H9 (cell line): ENCODE measurements at regions not wholly inside any gene's neighbourhood (a gene's known extent, or its start where the extent isn't known, plus 50 kb on each side); places are given as distances from the start of the nearest gene placed in this dataset.

Experiments
- DNase-seq: peaks from one replicate; pipeline ENCODE4 v3.0.0-alpha.2; 2017
- H2AFZ ChIP-seq: one replicate; pipeline ENCODE4 v1.6.1; 2013; ENCODE audit warnings: mild to moderate bottlenecking, low read length, control low read depth, moderate library complexity
- H2AK5ac ChIP-seq: 2 replicates; pipeline ENCODE4 v1.6.1; 2013; ENCODE audit warnings: low read length, control low read depth, mixed read lengths; ENCODE audit not compliant: insufficient read length
- H2BK120ac ChIP-seq: one replicate; pipeline ENCODE4 v1.6.1; 2013; ENCODE audit warnings: low read depth, mild to moderate bottlenecking, low read length, control low read depth, inconsistent platforms; ENCODE audit not compliant: poor library complexity, severe bottlenecking
- H2BK12ac ChIP-seq: 2 replicates; pipeline ENCODE4 v1.6.1; 2013; ENCODE audit warnings: low read length, control low read depth, mixed read lengths, low read depth; ENCODE audit not compliant: insufficient read length
- H2BK15ac ChIP-seq: 2 replicates; pipeline ENCODE4 v1.6.1; 2013; ENCODE audit warnings: low read depth, low read length, control low read depth
- H2BK20ac ChIP-seq: one replicate; pipeline ENCODE4 v1.6.1; 2013; ENCODE audit warnings: low read depth, mild to moderate bottlenecking, low read length, control low read depth, inconsistent platforms; ENCODE audit not compliant: poor library complexity, severe bottlenecking
- H2BK5ac ChIP-seq: 2 replicates; pipeline ENCODE4 v1.6.1; 2013; ENCODE audit warnings: low read length, control low read depth, mixed read lengths; ENCODE audit not compliant: insufficient read length
- H3K14ac ChIP-seq: 2 replicates; pipeline ENCODE4 v1.6.1; 2013; ENCODE audit warnings: low read length, control low read depth; ENCODE audit not compliant: insufficient read depth
- H3K18ac ChIP-seq: 2 replicates; pipeline ENCODE4 v1.6.1; 2013; ENCODE audit warnings: low read depth, mild to moderate bottlenecking, mixed read lengths, low read length, control low read depth; ENCODE audit not compliant: insufficient read length
- H3K23ac ChIP-seq: 2 replicates; pipeline ENCODE4 v1.6.1; 2013; ENCODE audit warnings: low read length, control low read depth, mixed read lengths, low read depth; ENCODE audit not compliant: insufficient read length
- H3K23me2 ChIP-seq: 2 replicates; pipeline ENCODE4 v1.6.1; 2013; ENCODE audit warnings: low read depth, mild to moderate bottlenecking, mixed read lengths, low read length, control low read depth; ENCODE audit not compliant: insufficient read length, poor library complexity, severe bottlenecking
- H3K27ac ChIP-seq: 2 replicates; pipeline ENCODE4 v1.5.1; 2013; ENCODE audit warnings: low read length, control low read depth, mixed read lengths, low read depth; ENCODE audit not compliant: insufficient read length
- H3K27me3 ChIP-seq: 2 replicates; pipeline ENCODE4 v1.6.1; 2013; ENCODE audit warnings: low read length, control low read depth, inconsistent platforms; ENCODE audit not compliant: insufficient read depth
- H3K4ac ChIP-seq: 2 replicates; pipeline ENCODE4 v1.6.1; 2013; ENCODE audit warnings: low read depth, mild to moderate bottlenecking, control low read depth, inconsistent platforms, low read length, moderate library complexity
- H3K4me1 ChIP-seq: 2 replicates; pipeline ENCODE4 v1.6.1; 2013; ENCODE audit warnings: low read length, control low read depth, inconsistent platforms; ENCODE audit not compliant: insufficient read depth
- H3K4me2 ChIP-seq: 2 replicates; pipeline ENCODE4 v1.6.1; 2013; ENCODE audit warnings: low read length, control low read depth, mixed read lengths; ENCODE audit not compliant: insufficient read length, insufficient read depth
- H3K56ac ChIP-seq: 2 replicates; pipeline ENCODE4 v1.6.1; 2013; ENCODE audit warnings: low read depth, mild to moderate bottlenecking, mixed read lengths, low read length, control low read depth; ENCODE audit not compliant: insufficient read length
- H3K79me1 ChIP-seq: 2 replicates; pipeline ENCODE4 v1.6.1; 2013; ENCODE audit warnings: low read depth, mild to moderate bottlenecking, moderate library complexity, low read length, control low read depth, inconsistent platforms; ENCODE audit not compliant: insufficient read depth, poor library complexity, severe bottlenecking
- H3K79me2 ChIP-seq: 2 replicates; pipeline ENCODE4 v1.6.1; 2013; ENCODE audit warnings: low read length, control low read depth, inconsistent platforms; ENCODE audit not compliant: insufficient read depth
- H3K9ac ChIP-seq: 2 replicates; pipeline ENCODE4 v1.6.1; 2013; ENCODE audit warnings: low read length, control low read depth, mixed read lengths; ENCODE audit not compliant: insufficient read length; ENCODE audit errors: extremely low read depth
- H3K9me3 ChIP-seq: one replicate; pipeline ENCODE4 v1.6.1; 2013; ENCODE audit warnings: low read depth, low read length, inconsistent platforms; ENCODE audit not compliant: control insufficient read depth
- H3T11ph ChIP-seq: one replicate; pipeline ENCODE4 v1.6.1; 2013; ENCODE audit warnings: mild to moderate bottlenecking, low read length, control low read depth, inconsistent platforms
- H4K20me1 ChIP-seq: one replicate; pipeline ENCODE4 v1.6.1; 2013; ENCODE audit not compliant: control insufficient read depth, insufficient read length, insufficient read depth
- H4K5ac ChIP-seq: 2 replicates; pipeline ENCODE4 v1.6.1; 2013; ENCODE audit warnings: low read depth, mild to moderate bottlenecking, mixed read lengths, low read length, control low read depth; ENCODE audit not compliant: insufficient read length
- H4K8ac ChIP-seq: replicated peaks from 2 replicates; pipeline ENCODE4 v1.6.1; 2013; ENCODE audit warnings: low read length, control low read depth, mixed read lengths, low read depth; ENCODE audit not compliant: insufficient read length
- H4K91ac ChIP-seq: 2 replicates; pipeline ENCODE4 v1.6.1; 2013; ENCODE audit warnings: low read depth, mild to moderate bottlenecking, moderate library complexity, mixed read lengths, low read length, control low read depth; ENCODE audit not compliant: insufficient read length
- H3K27ac Mint-ChIP-seq, 3 experiments: 2 replicates in 2 of 3; 3 replicates in 1 of 3; pipeline ENCODE4 v1.8.0; 2020 to 2021; ENCODE audit warnings: mixed read lengths in 3 of 3, mild to moderate bottlenecking in 1 of 3, moderate library complexity in 1 of 3
- H3K27me3 Mint-ChIP-seq: 2 replicates; pipeline ENCODE4 v1.8.0; 2021; ENCODE audit warnings: low read depth, mild to moderate bottlenecking, moderate library complexity, mixed read lengths
- H3K36me3 Mint-ChIP-seq, 3 experiments: 2 replicates in 2 of 3; 3 replicates in 1 of 3; pipeline ENCODE4 v1.8.0; 2020 to 2021; ENCODE audit warnings: low read depth in 3 of 3, mixed read lengths in 3 of 3; ENCODE audit not compliant: insufficient read depth in 1 of 3
- H3K4me1 Mint-ChIP-seq, 2 experiments: 2 replicates each; pipeline ENCODE4 v1.8.0; 2020; ENCODE audit warnings: mixed read lengths in 2 of 2
- H3K4me3 Mint-ChIP-seq, 2 experiments: 2 replicates in 1 of 2; 3 replicates in 1 of 2; pipeline ENCODE4 v1.8.0; 2020 to 2021; ENCODE audit warnings: mild to moderate bottlenecking in 2 of 2, mixed read lengths in 2 of 2, moderate library complexity in 1 of 2
- H3K9me3 Mint-ChIP-seq, 2 experiments: 2 replicates in 1 of 2; 3 replicates in 1 of 2; pipeline ENCODE4 v1.8.0; 2020; ENCODE audit warnings: mild to moderate bottlenecking in 2 of 2, mixed read lengths in 2 of 2, moderate library complexity in 1 of 2
- CTCF ChIP-seq: fragments of 200-600 bp; sonication (generic); conservative IDR thresholded peaks from 3 replicates; pipeline ENCODE4 v1.8.0; 2021; ENCODE audit warnings: antibody characterized with exemption, mild to moderate bottlenecking
- WGBS: extraction: QIAGEN DNeasy Blood & Tissue Kit; methylation state at CpG from one replicate; pipeline ENCODE4 v1.1.7; 2013; ENCODE audit warnings: missing lambda C conversion rate, low lambda C conversion rate, mixed read lengths; ENCODE audit not compliant: insufficient read length; ENCODE audit errors: extremely low coverage; 5-methylcytosine and 5-hydroxymethylcytosine counted together

GRCh38 chr21:22235866-22236590 lies 1237.8 kb downstream of the NCAM2 start:
- Histone ChIP-seq H4K91ac (no peak overlapping the region), H3K56ac (no peak overlapping the region), H2BK20ac (no peak overlapping the region), H4K5ac (no peak overlapping the region), H3K9me3 (no peaks in the 10 kb centered on the region), H2BK120ac (no peak overlapping the region), H2AK5ac (no peak overlapping the region), H3K18ac (no peak overlapping the region), H3K4me1 (no peaks in the 10 kb centered on the region), H3K27me3 (no peaks in the 10 kb centered on the region), H3K4ac (no peak overlapping the region), H3K27ac (no peak overlapping the region), H3K9ac (no peak overlapping the region), H4K8ac (no peak overlapping the region), H2BK5ac (no peak overlapping the region), H3K14ac (no peak overlapping the region), H3K79me2 (no peaks in the 10 kb centered on the region), H4K20me1 (no peaks in the 10 kb centered on the region), H2BK12ac (no peak overlapping the region), H3T11ph (no peak overlapping the region), H3K4me2 (no peak overlapping the region), H3K79me1 (no peaks in the 10 kb centered on the region), H3K23me2 (no peaks in the 10 kb centered on the region), H2BK15ac (no peak overlapping the region), H3K23ac (no peak overlapping the region), H2AFZ (no peak overlapping the region)
- WGBS = no CpG with 5 or more reads among the region's 4 CpGs
- no peak for TF ChIP-seq CTCF
- H3K4me1 Mint-ChIP-seq = peaks cover 2 to 4% of the 10 kb centered on the region in 2 experiments; a peak in 2 of 4 replicates
- H3K27me3 Mint-ChIP-seq = no peaks in the 10 kb centered on the region
- DNase-seq = no peak
- H3K9me3 Mint-ChIP-seq = peaks cover 4 to 9% of the 10 kb centered on the region in 2 experiments
- H3K27ac Mint-ChIP-seq = no peak overlapping the region
- peaks cover 0 to 18% (median 7%) of the 10 kb centered on the region in 3 experiments; a peak in 5 of 7 replicates for H3K36me3 Mint-ChIP-seq
- H3K4me3 Mint-ChIP-seq = no peak overlapping the region
